Femur (tissue), 1 donor: ENCODE measurements at regions not wholly inside any gene's neighbourhood (a gene's known extent, or its start where the extent isn't known, plus 50 kb on each side); places are given as distances from the start of the nearest gene placed in this dataset.

ENCODE experiments used
- DNase-seq: peaks from one replicate; pipeline ENCODE4 v3.0.0-alpha.2; 2017

- DNase-seq: no peak
These were observed 474.0 kb downstream of the SETD4 start for GRCh38 chr21:35586305-35586704.

GRCh38 chr21:35585878-35586277 lies 474.4 kb downstream of the SETD4 start:
- DNase-seq: no peak

- no peak for DNase-seq
These were observed 475.2 kb downstream of the SETD4 start for GRCh38 chr21:35585155-35585554.

- DNase-seq: no peak
These were observed 476.6 kb downstream of the SETD4 start for GRCh38 chr21:35583566-35584216.

GRCh38 chr21:35582731-35583130 lies 477.6 kb downstream of the SETD4 start:
- no peak for DNase-seq

- no peak for DNase-seq
These were observed 478.7 kb downstream of the SETD4 start for GRCh38 chr21:35581640-35582039.

GRCh38 chr21:35579520-35580293 lies 480.6 kb downstream of the SETD4 start:
- DNase-seq: no peak

GRCh38 chr21:35578831-35579471 lies 481.4 kb downstream of the SETD4 start:
- DNase-seq: no peak

GRCh38 chr21:35578347-35578782 lies 482.0 kb downstream of the SETD4 start:
- DNase-seq: no peak

- no peak for DNase-seq
These were observed 484.9 kb downstream of the SETD4 start for GRCh38 chr21:35575280-35575915.

GRCh38 chr21:35573472-35574374 lies 486.6 kb downstream of the SETD4 start:
- DNase-seq: no peak

- no peak for DNase-seq
These were observed 488.4 kb downstream of the SETD4 start for GRCh38 chr21:35571910-35572309.

- DNase-seq: no peak
These were observed 491.7 kb downstream of the SETD4 start for GRCh38 chr21:35568643-35569042.

- no peak for DNase-seq
These were observed 493.5 kb downstream of the SETD4 start for GRCh38 chr21:35566874-35567273.

GRCh38 chr21:35565204-35565611 lies 495.1 kb downstream of the SETD4 start:
- peak; percentile 62 for DNase-seq

- peak; percentile 84 for DNase-seq
These were observed 496.4 kb downstream of the SETD4 start for GRCh38 chr21:35563885-35564451.

- no peak for DNase-seq
These were observed 497.4 kb downstream of the SETD4 start for GRCh38 chr21:35562876-35563275.

- no peak for DNase-seq
These were observed 499.2 kb downstream of the SETD4 start for GRCh38 chr21:35561116-35561515.

GRCh38 chr21:35559829-35560225 lies 500.5 kb downstream of the SETD4 start:
- DNase-seq: no peak

GRCh38 chr21:35559128-35559828 lies 501.0 kb downstream of the SETD4 start:
- DNase-seq: peak; percentile 26

- DNase-seq: no peak
These were observed 503.8 kb downstream of the SETD4 start for GRCh38 chr21:35556536-35556935.
